SK-N-SH (cell line): ENCODE measurements at regions not wholly inside any gene's neighbourhood (a gene's known extent, or its start where the extent isn't known, plus 50 kb on each side); places are given as distances from the start of the nearest gene placed in this dataset.

Source experiments
- EP300 ChIP-seq, 2 experiments: IDR thresholded peaks; 2 replicates each; pipeline versions ENCODE4 v1.4.0 to v1.6.1; 2012; ENCODE audit warnings: borderline replicate concordance in 1 of 2, low read depth in 1 of 2, low read length in 1 of 2
- JUND ChIP-seq: IDR thresholded peaks from 2 replicates; pipeline ENCODE4 v1.4.0; 2012
- NFIC ChIP-seq: IDR thresholded peaks from 2 replicates; pipeline ENCODE4 v1.4.0; 2012; ENCODE audit warnings: borderline replicate concordance
- POLR2AphosphoS5 ChIP-seq: IDR thresholded peaks from 2 replicates; pipeline ENCODE4 v1.6.1; 2012; ENCODE audit warnings: low read depth, low read length
- RFX5 ChIP-seq: IDR thresholded peaks from 2 replicates; pipeline ENCODE4 v1.6.1; 2012; ENCODE audit warnings: mild to moderate bottlenecking, improper control_type of control experiment, low read length
- TAF1 ChIP-seq: IDR thresholded peaks from 2 replicates; pipeline ENCODE4 v1.6.1; 2012; ENCODE audit warnings: low read depth, mild to moderate bottlenecking, low read length, moderate library complexity, borderline replicate concordance
- TF ChIP-seq, protein P1 (sequence below): IDR thresholded peaks from 2 replicates; pipeline ENCODE4 v1.6.1; 2012; ENCODE audit warnings: mild to moderate bottlenecking, low read depth, low read length, moderate library complexity
- TF ChIP-seq, protein P2 (sequence below): fragments of 150-350 bp; IDR thresholded peaks from 2 replicates; pipeline ENCODE4 v1.6.1; 2017; ENCODE audit warnings: antibody characterized with exemption, low read length, low read depth, borderline replicate concordance
- TF ChIP-seq, protein P3 (sequence below): IDR thresholded peaks from 2 replicates; pipeline ENCODE4 v1.4.0; 2012; ENCODE audit warnings: low read depth, borderline replicate concordance
- TF ChIP-seq, protein P4 (sequence below): fragments of 200-600 bp; sonication (generic); IDR thresholded peaks from 2 replicates; pipeline ENCODE4 v1.6.1; 2017; ENCODE audit warnings: antibody characterized with exemption, mild to moderate bottlenecking, moderate library complexity

DNA sequence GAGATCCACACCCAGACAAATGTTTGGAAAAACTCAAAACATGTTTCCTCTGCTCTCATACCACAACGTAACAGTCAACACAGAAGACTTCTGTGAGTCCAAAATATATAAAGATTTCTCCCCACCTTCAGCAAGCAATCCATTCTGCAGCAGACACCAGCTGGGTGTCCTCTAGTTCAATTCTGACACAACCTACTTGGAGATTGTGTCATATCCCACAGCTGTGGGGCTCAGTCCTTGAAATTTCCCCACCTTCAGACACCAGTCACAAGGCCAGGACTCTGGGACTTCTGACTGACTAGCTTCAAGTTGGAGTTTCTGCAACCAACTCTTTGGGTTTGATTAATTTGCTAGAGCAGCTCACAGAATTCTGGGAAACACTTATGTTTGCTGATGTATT, 244.8 kb upstream of the CDYL start:
- TF ChIP-seq, protein P1, sequence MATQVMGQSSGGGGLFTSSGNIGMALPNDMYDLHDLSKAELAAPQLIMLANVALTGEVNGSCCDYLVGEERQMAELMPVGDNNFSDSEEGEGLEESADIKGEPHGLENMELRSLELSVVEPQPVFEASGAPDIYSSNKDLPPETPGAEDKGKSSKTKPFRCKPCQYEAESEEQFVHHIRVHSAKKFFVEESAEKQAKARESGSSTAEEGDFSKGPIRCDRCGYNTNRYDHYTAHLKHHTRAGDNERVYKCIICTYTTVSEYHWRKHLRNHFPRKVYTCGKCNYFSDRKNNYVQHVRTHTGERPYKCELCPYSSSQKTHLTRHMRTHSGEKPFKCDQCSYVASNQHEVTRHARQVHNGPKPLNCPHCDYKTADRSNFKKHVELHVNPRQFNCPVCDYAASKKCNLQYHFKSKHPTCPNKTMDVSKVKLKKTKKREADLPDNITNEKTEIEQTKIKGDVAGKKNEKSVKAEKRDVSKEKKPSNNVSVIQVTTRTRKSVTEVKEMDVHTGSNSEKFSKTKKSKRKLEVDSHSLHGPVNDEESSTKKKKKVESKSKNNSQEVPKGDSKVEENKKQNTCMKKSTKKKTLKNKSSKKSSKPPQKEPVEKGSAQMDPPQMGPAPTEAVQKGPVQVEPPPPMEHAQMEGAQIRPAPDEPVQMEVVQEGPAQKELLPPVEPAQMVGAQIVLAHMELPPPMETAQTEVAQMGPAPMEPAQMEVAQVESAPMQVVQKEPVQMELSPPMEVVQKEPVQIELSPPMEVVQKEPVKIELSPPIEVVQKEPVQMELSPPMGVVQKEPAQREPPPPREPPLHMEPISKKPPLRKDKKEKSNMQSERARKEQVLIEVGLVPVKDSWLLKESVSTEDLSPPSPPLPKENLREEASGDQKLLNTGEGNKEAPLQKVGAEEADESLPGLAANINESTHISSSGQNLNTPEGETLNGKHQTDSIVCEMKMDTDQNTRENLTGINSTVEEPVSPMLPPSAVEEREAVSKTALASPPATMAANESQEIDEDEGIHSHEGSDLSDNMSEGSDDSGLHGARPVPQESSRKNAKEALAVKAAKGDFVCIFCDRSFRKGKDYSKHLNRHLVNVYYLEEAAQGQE, result no peak
- TF ChIP-seq TAF1 (no peak), EP300 (IDR thresholded peaks at IDR 0.05; ENCODE audit: borderline replicate concordance in 1 of 2, low read depth in 1 of 2, low read length in 1 of 2) (no peak), NFIC (no peak), RFX5 (no peak), POLR2AphosphoS5 (no peak), JUND (no peak)
- TF ChIP-seq, protein P2, sequence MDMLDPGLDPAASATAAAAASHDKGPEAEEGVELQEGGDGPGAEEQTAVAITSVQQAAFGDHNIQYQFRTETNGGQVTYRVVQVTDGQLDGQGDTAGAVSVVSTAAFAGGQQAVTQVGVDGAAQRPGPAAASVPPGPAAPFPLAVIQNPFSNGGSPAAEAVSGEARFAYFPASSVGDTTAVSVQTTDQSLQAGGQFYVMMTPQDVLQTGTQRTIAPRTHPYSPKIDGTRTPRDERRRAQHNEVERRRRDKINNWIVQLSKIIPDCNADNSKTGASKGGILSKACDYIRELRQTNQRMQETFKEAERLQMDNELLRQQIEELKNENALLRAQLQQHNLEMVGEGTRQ, result no peak
- TF ChIP-seq, protein P3, sequence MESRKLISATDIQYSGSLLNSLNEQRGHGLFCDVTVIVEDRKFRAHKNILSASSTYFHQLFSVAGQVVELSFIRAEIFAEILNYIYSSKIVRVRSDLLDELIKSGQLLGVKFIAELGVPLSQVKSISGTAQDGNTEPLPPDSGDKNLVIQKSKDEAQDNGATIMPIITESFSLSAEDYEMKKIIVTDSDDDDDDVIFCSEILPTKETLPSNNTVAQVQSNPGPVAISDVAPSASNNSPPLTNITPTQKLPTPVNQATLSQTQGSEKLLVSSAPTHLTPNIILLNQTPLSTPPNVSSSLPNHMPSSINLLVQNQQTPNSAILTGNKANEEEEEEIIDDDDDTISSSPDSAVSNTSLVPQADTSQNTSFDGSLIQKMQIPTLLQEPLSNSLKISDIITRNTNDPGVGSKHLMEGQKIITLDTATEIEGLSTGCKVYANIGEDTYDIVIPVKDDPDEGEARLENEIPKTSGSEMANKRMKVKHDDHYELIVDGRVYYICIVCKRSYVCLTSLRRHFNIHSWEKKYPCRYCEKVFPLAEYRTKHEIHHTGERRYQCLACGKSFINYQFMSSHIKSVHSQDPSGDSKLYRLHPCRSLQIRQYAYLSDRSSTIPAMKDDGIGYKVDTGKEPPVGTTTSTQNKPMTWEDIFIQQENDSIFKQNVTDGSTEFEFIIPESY, result no peak
- TF ChIP-seq, protein P4, sequence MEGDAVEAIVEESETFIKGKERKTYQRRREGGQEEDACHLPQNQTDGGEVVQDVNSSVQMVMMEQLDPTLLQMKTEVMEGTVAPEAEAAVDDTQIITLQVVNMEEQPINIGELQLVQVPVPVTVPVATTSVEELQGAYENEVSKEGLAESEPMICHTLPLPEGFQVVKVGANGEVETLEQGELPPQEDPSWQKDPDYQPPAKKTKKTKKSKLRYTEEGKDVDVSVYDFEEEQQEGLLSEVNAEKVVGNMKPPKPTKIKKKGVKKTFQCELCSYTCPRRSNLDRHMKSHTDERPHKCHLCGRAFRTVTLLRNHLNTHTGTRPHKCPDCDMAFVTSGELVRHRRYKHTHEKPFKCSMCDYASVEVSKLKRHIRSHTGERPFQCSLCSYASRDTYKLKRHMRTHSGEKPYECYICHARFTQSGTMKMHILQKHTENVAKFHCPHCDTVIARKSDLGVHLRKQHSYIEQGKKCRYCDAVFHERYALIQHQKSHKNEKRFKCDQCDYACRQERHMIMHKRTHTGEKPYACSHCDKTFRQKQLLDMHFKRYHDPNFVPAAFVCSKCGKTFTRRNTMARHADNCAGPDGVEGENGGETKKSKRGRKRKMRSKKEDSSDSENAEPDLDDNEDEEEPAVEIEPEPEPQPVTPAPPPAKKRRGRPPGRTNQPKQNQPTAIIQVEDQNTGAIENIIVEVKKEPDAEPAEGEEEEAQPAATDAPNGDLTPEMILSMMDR, result no peak
